GM12878 (cell line): ENCODE measurements at regions not wholly inside any gene's neighbourhood (a gene's known extent, or its start where the extent isn't known, plus 50 kb on each side); places are given as distances from the start of the nearest gene placed in this dataset.
"Not testable (repeated sequence)": the region's sequence is repeated elsewhere in the genome, so short reads cannot be mapped to it uniquely, and the experiment has no call there.

Source experiments
- ATAC-seq: fragments of 200-7000 bp; cut with Tn5 transposase; 3 replicates; pipeline ENCODE4 v1.9.1; 2020; ENCODE audit warnings: mild to moderate bottlenecking, moderate library complexity
- BruUV-seq: library from RNA; stranded (reverse); fragments of 400-500 nt; replicated peaks from 2 replicates; lab custom pipeline; 2021; lab: Mats Ljungman, UMichigan
- CTCF ChIA-PET: fragments of 300-600 bp; sonication (Branson Sonifier 250); formaldehyde crosslinking; extraction: SDS; loops from one replicate; lab custom pipeline; 2021; ENCODE audit warnings: inconsistent platforms; lab: Yijun Ruan, JAX
- POLR2A ChIA-PET: fragments of 350-600 bp; formaldehyde crosslinking; extraction: SDS; loops from one replicate; lab custom pipeline; 2021; ENCODE audit warnings: inconsistent platforms; lab: Charles Lee
- RAD21 ChIA-PET: fragments of 300-600 bp; sonication (Branson Sonifier 250); formaldehyde crosslinking; loops from one replicate; lab custom pipeline; 2023; ENCODE audit warnings: antibody characterized with exemption; ENCODE audit not compliant: unreplicated experiment; lab: Charles Lee
- SMC1A ChIA-PET: fragments of 300-600 bp; sonication (Branson Sonifier 250); formaldehyde crosslinking; loops from one replicate; lab custom pipeline; 2023; ENCODE audit not compliant: unreplicated experiment, uncharacterized antibody; lab: Charles Lee
- DNase-seq: peaks from one replicate; pipeline ENCODE4 v3.0.0-alpha.2; 2011; ENCODE audit warnings: low read depth, low spot score
- FAIRE-seq: peaks from 3 replicates; lab custom pipeline; 2011; peaks lifted over from hg19 to GRCh38; lab: Jason Lieb, UNC
- H2AFZ ChIP-seq: 2 replicates; pipeline ENCODE4 v1.6.0; 2011; ENCODE audit warnings: low read depth, low read length, control low read depth; ENCODE audit not compliant: control insufficient read depth
- H3K27ac ChIP-seq: 2 replicates; pipeline ENCODE4 v1.5.1; 2011; ENCODE audit warnings: control low read depth; ENCODE audit not compliant: control insufficient read depth, insufficient read depth
- H3K27me3 ChIP-seq, 2 experiments: replicated peaks in 1 of 2; 2 replicates each; pipeline versions ENCODE4 v1.6.0 to v1.6.1; 2011; ENCODE audit warnings: low read length in 1 of 2; ENCODE audit not compliant: control insufficient read depth in 2 of 2, insufficient read depth in 2 of 2
- H3K36me3 ChIP-seq, 2 experiments: 2 replicates each; pipeline ENCODE4 v1.5.1; 2011; ENCODE audit warnings: low read length in 1 of 2; ENCODE audit not compliant: control insufficient read depth in 2 of 2, insufficient read depth in 2 of 2
- H3K4me1 ChIP-seq: 2 replicates; pipeline ENCODE4 v1.6.1; 2011; ENCODE audit warnings: mild to moderate bottlenecking, low read length, moderate library complexity, mixed read lengths; ENCODE audit not compliant: control insufficient read depth, insufficient read depth
- H3K4me2 ChIP-seq: 2 replicates; pipeline ENCODE4 v1.6.0; 2011; ENCODE audit warnings: control low read depth; ENCODE audit not compliant: control insufficient read depth, insufficient read depth
- H3K4me3 ChIP-seq: fragments of 200-600 bp; sonication (generic); 2 replicates; pipeline ENCODE4 v1.5.1; 2016
- H3K79me2 ChIP-seq: 2 replicates; pipeline ENCODE4 v1.6.0; 2011; ENCODE audit warnings: low read length; ENCODE audit not compliant: control insufficient read depth, insufficient read depth
- H3K9ac ChIP-seq: 2 replicates; pipeline ENCODE4 v1.8.0; 2011; ENCODE audit warnings: low read length, control low read depth, mixed read lengths; ENCODE audit not compliant: control insufficient read depth, insufficient read depth
- H3K9me3 ChIP-seq: replicated peaks from 3 replicates; pipeline ENCODE4 v1.5.1; 2011; ENCODE audit warnings: mild to moderate bottlenecking, low read length; ENCODE audit not compliant: control insufficient read depth, insufficient read depth
- H4K20me1 ChIP-seq: 2 replicates; pipeline ENCODE4 v1.6.0; 2011; ENCODE audit not compliant: control insufficient read depth, insufficient read depth
- ATF7 ChIP-seq: fragments of 450-650 bp; IDR thresholded peaks from 2 replicates; pipeline ENCODE4 v1.6.1; 2016; ENCODE audit warnings: low read depth, mild to moderate bottlenecking
- HDGF ChIP-seq: fragments of 450-650 bp; IDR thresholded peaks from 2 replicates; pipeline ENCODE4 v1.6.1; 2016; ENCODE audit warnings: antibody characterized with exemption
- NBN ChIP-seq: fragments of 450-650 bp; IDR thresholded peaks from 2 replicates; pipeline ENCODE4 v1.6.1; 2016
- NFYB ChIP-seq: IDR thresholded peaks from 2 replicates; pipeline ENCODE4 v1.6.1; 2011; ENCODE audit warnings: low read depth, mild to moderate bottlenecking, low read length, improper control_type of control experiment, moderate library complexity; ENCODE audit not compliant: insufficient read depth
- SIX5 ChIP-seq: IDR thresholded peaks from 2 replicates; pipeline ENCODE4 v1.6.1; 2011; ENCODE audit warnings: mild to moderate bottlenecking, low read depth, low read length, moderate library complexity; ENCODE audit not compliant: severe bottlenecking
- WRNIP1 ChIP-seq: IDR thresholded peaks from 2 replicates; pipeline ENCODE4 v1.6.1; 2011; ENCODE audit warnings: low read depth, low read length, improper control_type of control experiment, borderline replicate concordance
- WGBS: methylation state at CpG from one replicate; pipeline ENCODE4 v1.1.6; 2016; ENCODE audit warnings: low lambda C conversion rate; ENCODE audit not compliant: insufficient replicate concordance, insufficient coverage; ENCODE audit errors: missing lambda C conversion rate; 5-methylcytosine and 5-hydroxymethylcytosine counted together
- in situ Hi-C: fragments of 300-500 bp; cut with MboI; formaldehyde crosslinking; loops from 9 replicates; pipeline ENCODE4 v1.14.3; 2018; ENCODE audit warnings: mixed read lengths
- intact Hi-C: fragments of 100-400 bp; cut with micrococcal nuclease; formaldehyde crosslinking; loops from one replicate; pipeline ENCODE4 v1.14.2; 2022; ENCODE audit not compliant: unreplicated experiment

DNA sequence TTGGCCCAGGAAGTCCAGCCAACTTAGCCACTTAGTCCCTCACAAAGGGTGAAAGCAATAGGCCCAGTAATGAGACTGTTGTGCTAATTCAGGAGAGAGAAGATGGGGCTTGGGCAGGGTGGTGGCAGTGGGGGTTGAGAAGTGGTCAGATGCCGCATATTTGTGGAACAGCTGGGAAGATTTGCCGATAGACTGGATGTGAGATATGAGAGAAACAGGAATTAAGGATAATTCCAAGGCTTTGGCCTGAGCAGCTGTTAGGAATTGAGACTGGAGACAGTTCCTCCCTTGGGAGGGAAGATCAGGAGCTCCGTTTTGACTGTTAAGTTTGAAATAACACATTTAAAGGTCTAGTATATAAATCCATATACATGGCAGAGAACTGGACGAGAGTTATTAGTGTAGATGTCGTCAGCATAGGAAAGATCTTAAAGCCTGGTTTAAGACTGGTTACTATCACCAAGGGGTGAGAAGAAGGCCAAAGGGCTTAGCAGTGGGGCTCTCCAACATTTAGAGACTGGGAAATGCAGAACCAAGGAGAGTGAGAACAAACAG, 323.7 kb upstream of the FAM78B start:
- SMC1A ChIA-PET = interaction anchor here (0.6 to 1.9 kb wide), 5 partner anchors 9 to 607 kb away, joined by 3 to 6 read pairs (median 5); no protein-coding TSS in a partner anchor
- TF ChIP-seq NBN (no peak), SIX5 (no peak), WRNIP1 (no peak), HDGF (0 out of 2 replicates have a peak, but pooled peaks have one; percentile 21), ATF7 (no peak), NFYB (peak; percentile 63; the same call in 1 of the 2 replicates)
- TF ChIP-seq, all 136 proteins: peak for 2
- no peaks in the 10 kb centered on the region for H3K9me3 ChIP-seq
- H3K79me2 ChIP-seq = no peaks in the 10 kb centered on the region
- H3K36me3 ChIP-seq = no peaks in the 10 kb centered on the region
- no peaks in the 10 kb centered on the region for H3K27me3 ChIP-seq
- H4K20me1 ChIP-seq = no peaks in the 10 kb centered on the region
- H3K4me2 ChIP-seq = no peak overlapping the region
- BruUV-seq = no TSS peak
- no peak for FAIRE-seq
- DNase-seq = no peak
- 67% methylated on average over 5 of the region's 5 CpGs for WGBS
- no peak overlapping the region for H3K9ac ChIP-seq
- H2AFZ ChIP-seq = peak overlapping the region; percentile 88
- ChIA-PET CTCF (interaction anchor here (0.7 to 5.1 kb wide), 4 partner anchors 11 to 566 kb away, joined by 3 to 50 read pairs (median 5); no protein-coding TSS in a partner anchor), POLR2A (interaction anchor here (0.9 to 1.5 kb wide), 2 partner anchors 9 to 11 kb away, joined by 3 to 4 read pairs; no protein-coding TSS in a partner anchor), RAD21 (interaction anchor here (1.3 to 1.5 kb wide), 4 partner anchors 9 to 567 kb away, joined by 3 to 8 read pairs (median 4); partner anchors contain the start of gene POGK)
- H3K4me1 ChIP-seq = no peaks in the 10 kb centered on the region
- peak overlapping the region; percentile 74; the same call in 1 of the 2 replicates for H3K27ac ChIP-seq
- in situ Hi-C loops = loop anchor here (25.0 kb wide), 1 partner anchor 778 kb away; no protein-coding TSS in a partner anchor
- intact Hi-C loops = no loop called here
- ATAC-seq = no peak; the same call in 2 of the 3 replicates
- H3K4me3 ChIP-seq = 0 out of 2 replicates have a peak overlapping the region, but pooled peaks have one; percentile 51

GRCh38 chr1:166493765-166494164, 327.0 kb upstream of the FAM78B start:
- H3K27me3 ChIP-seq, CTCF ChIA-PET, H2AFZ ChIP-seq, SMC1A ChIA-PET, H3K36me3 ChIP-seq, intact Hi-C loops, POLR2A ChIA-PET, H3K9me3 ChIP-seq, RAD21 ChIA-PET, H3K4me2 ChIP-seq, H3K4me3 ChIP-seq, H3K27ac ChIP-seq, BruUV-seq, H4K20me1 ChIP-seq, DNase-seq, ATAC-seq, H3K79me2 ChIP-seq, FAIRE-seq, H3K4me1 ChIP-seq, H3K9ac ChIP-seq: not testable (repeated sequence)
- in situ Hi-C loops = loop anchor here (25.0 kb wide), 1 partner anchor 781 kb away; no protein-coding TSS in a partner anchor
- WGBS = 45% methylated on average over 2 of the region's 2 CpGs
